Transverse colon (tissue), 3 donors: ENCODE measurements at regions not wholly inside any gene's neighbourhood (a gene's known extent, or its start where the extent isn't known, plus 50 kb on each side); places are given as distances from the start of the nearest gene placed in this dataset.

Experiments
- CTCF ChIP-seq, 5 experiments: fragments of 200-600 bp in 3 of 5; fragments of 450-650 bp in 2 of 5; sonication (generic) in 3 of 5; IDR thresholded peaks; 1 replicate in 2 of 5; 2 replicates in 3 of 5; pipeline ENCODE4 v1.5.1; 2016 to 2017; ENCODE audit warnings: antibody characterized with exemption in 5 of 5, inconsistent platforms in 3 of 5, mild to moderate bottlenecking in 2 of 5, moderate library complexity in 1 of 5
- EP300 ChIP-seq: sonication (generic); formaldehyde crosslinking; IDR thresholded peaks from one replicate; pipeline ENCODE4 v1.6.1; 2017; ENCODE audit warnings: antibody characterized with exemption, low read depth
- POLR2A ChIP-seq: fragments of 450-650 bp; IDR thresholded peaks from one replicate; pipeline ENCODE4 v1.6.1; 2016; ENCODE audit warnings: antibody characterized with exemption, mild to moderate bottlenecking, moderate library complexity

GRCh38 chr2:142483653-142484052, 352.8 kb upstream of the LRP1B start:
- TF ChIP-seq CTCF (IDR thresholded peaks at IDR 0.05) (no peak), POLR2A (no peak), EP300 (no peak)
